ENCODE measurements at regions not wholly inside any gene's neighbourhood (a gene's known extent, or its start where the extent isn't known, plus 50 kb on each side); places are given as distances from the start of the nearest gene placed in this dataset.

- H3K4me1 ChIP-seq (ENCODE audit: insufficient read depth) = peaks cover 10% of the 10 kb centered on the region
- H3K36me3 ChIP-seq (replicated peaks; ENCODE audit: insufficient read depth, low read depth) = no peaks in the 10 kb centered on the region
- no peak for TF ChIP-seq EZH2phosphoT487 (IDR thresholded peaks at IDR 0.05; ENCODE audit: low read depth, severe bottlenecking, unreplicated experiment)
- TF ChIP-seq, protein P1, sequence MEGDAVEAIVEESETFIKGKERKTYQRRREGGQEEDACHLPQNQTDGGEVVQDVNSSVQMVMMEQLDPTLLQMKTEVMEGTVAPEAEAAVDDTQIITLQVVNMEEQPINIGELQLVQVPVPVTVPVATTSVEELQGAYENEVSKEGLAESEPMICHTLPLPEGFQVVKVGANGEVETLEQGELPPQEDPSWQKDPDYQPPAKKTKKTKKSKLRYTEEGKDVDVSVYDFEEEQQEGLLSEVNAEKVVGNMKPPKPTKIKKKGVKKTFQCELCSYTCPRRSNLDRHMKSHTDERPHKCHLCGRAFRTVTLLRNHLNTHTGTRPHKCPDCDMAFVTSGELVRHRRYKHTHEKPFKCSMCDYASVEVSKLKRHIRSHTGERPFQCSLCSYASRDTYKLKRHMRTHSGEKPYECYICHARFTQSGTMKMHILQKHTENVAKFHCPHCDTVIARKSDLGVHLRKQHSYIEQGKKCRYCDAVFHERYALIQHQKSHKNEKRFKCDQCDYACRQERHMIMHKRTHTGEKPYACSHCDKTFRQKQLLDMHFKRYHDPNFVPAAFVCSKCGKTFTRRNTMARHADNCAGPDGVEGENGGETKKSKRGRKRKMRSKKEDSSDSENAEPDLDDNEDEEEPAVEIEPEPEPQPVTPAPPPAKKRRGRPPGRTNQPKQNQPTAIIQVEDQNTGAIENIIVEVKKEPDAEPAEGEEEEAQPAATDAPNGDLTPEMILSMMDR (IDR thresholded peaks at IDR 0.05; ENCODE audit: poor library complexity) = no peak
- TF ChIP-seq EZH2 (IDR thresholded peaks at IDR 0.05; ENCODE audit: borderline replicate concordance) = no peak
- 78% methylated on average over 12 of the region's 12 CpGs for WGBS (ENCODE audit: low lambda C conversion rate, missing lambda C conversion rate)
- no peaks in the 10 kb centered on the region for H3K9me3 ChIP-seq (ENCODE audit: low read depth)
- no peak overlapping the region for H3K4me3 ChIP-seq
- no peak for DNase-seq (ENCODE audit: low spot score)
- no peaks in the 10 kb centered on the region for H4K20me1 ChIP-seq (ENCODE audit: insufficient read depth, poor library complexity, severe bottlenecking)
- no peaks in the 10 kb centered on the region for H3K79me2 ChIP-seq
- H3K9me2 ChIP-seq (replicated peaks; ENCODE audit: insufficient read depth) = no peaks in the 10 kb centered on the region
- no peak overlapping the region for H3K27ac ChIP-seq
- no peaks in the 10 kb centered on the region for H3K27me3 ChIP-seq
- H2AFZ ChIP-seq = no peak overlapping the region
- H3K4me2 ChIP-seq = no peak overlapping the region
Observed at GRCh38 chr11:112778091-112778876, 182.9 kb upstream of the NCAM1 start.

GRCh38 chr11:112778877-112779266, 182.3 kb upstream of the NCAM1 start:
- H3K36me3 ChIP-seq (replicated peaks; ENCODE audit: insufficient read depth, low read depth) = no peaks in the 10 kb centered on the region
- peaks cover 10% of the 10 kb centered on the region for H3K4me1 ChIP-seq (ENCODE audit: insufficient read depth)
- H3K79me2 ChIP-seq = no peaks in the 10 kb centered on the region
- no peaks in the 10 kb centered on the region for H3K9me2 ChIP-seq (replicated peaks; ENCODE audit: insufficient read depth)
- no peaks in the 10 kb centered on the region for H3K9me3 ChIP-seq (ENCODE audit: low read depth)
- no peak overlapping the region for H3K4me3 ChIP-seq
- TF ChIP-seq EZH2phosphoT487 (IDR thresholded peaks at IDR 0.05; ENCODE audit: low read depth, severe bottlenecking, unreplicated experiment) (no peak), EZH2 (IDR thresholded peaks at IDR 0.05; ENCODE audit: borderline replicate concordance) (no peak)
- TF ChIP-seq, protein P1 (IDR thresholded peaks at IDR 0.05; ENCODE audit: poor library complexity) = no peak
- H3K4me2 ChIP-seq = no peak overlapping the region
- H3K27me3 ChIP-seq = no peaks in the 10 kb centered on the region
- H4K20me1 ChIP-seq (ENCODE audit: insufficient read depth, poor library complexity, severe bottlenecking) = no peaks in the 10 kb centered on the region
- 72% methylated on average over 3 of the region's 3 CpGs for WGBS (ENCODE audit: low lambda C conversion rate, missing lambda C conversion rate)
- no peak overlapping the region for H3K27ac ChIP-seq
- no peak overlapping the region for H2AFZ ChIP-seq
- no peak for DNase-seq (ENCODE audit: low spot score)

DNA sequence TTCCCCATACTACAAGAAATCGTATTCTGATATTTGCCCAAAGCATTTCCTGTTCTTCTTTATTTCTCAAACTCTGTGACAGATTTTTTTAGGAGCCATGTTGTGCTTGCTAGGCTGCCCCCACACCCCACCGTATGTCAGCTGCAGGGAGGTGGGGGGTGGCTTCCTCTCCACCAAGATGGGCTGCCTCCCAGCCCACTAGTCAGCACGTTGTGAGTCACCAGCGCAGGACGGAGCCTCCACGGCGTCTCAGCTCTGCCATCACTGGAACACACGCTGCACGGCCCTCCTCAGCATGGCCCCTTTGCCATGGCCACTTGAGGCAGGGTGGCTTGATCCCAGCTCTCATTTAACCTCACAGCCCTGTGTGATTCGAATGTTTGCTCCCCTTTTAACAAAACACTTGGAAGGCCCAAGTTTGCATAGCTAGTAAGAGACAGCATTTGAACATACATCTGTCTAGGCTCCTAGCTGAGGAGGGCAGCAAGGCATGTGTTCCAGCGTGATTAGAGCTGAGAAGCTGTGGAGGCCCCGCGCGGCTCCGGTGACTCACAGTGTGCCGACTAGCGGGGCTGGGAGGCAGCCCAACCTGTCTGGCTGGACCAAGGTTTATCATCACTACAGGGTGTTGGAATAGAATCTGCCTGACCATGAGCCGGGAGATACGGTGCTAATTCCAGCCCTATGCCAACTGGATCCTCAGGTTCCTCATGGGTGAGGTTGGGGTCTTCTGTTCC, 180.7 kb upstream of the NCAM1 start:
- H3K4me3 ChIP-seq = no peak overlapping the region
- TF ChIP-seq EZH2 (IDR thresholded peaks at IDR 0.05; ENCODE audit: borderline replicate concordance) (no peak), EZH2phosphoT487 (IDR thresholded peaks at IDR 0.05; ENCODE audit: low read depth, severe bottlenecking, unreplicated experiment) (no peak)
- TF ChIP-seq, protein P1 (IDR thresholded peaks at IDR 0.05; ENCODE audit: poor library complexity) = no peak
- H3K4me2 ChIP-seq = no peak overlapping the region
- no peaks in the 10 kb centered on the region for H3K9me3 ChIP-seq (ENCODE audit: low read depth)
- H3K36me3 ChIP-seq (replicated peaks; ENCODE audit: insufficient read depth, low read depth) = no peaks in the 10 kb centered on the region
- peaks cover 10% of the 10 kb centered on the region for H3K4me1 ChIP-seq (ENCODE audit: insufficient read depth)
- no peak overlapping the region for H2AFZ ChIP-seq
- no peaks in the 10 kb centered on the region for H3K79me2 ChIP-seq
- no peaks in the 10 kb centered on the region for H3K27me3 ChIP-seq
- DNase-seq (ENCODE audit: low spot score) = peak; percentile 72
- H3K9me2 ChIP-seq (replicated peaks; ENCODE audit: insufficient read depth) = no peaks in the 10 kb centered on the region
- no peaks in the 10 kb centered on the region for H4K20me1 ChIP-seq (ENCODE audit: insufficient read depth, poor library complexity, severe bottlenecking)
- WGBS (ENCODE audit: low lambda C conversion rate, missing lambda C conversion rate) = 63% methylated on average over 19 of the region's 19 CpGs
- H3K27ac ChIP-seq = no peak overlapping the region

All from hepatocyte (in vitro differentiated cells).